CD14-positive monocyte (primary cell): ENCODE measurements at regions not wholly inside any gene's neighbourhood (a gene's known extent, or its start where the extent isn't known, plus 50 kb on each side); places are given as distances from the start of the nearest gene placed in this dataset.

Experiments
- DNase-seq, 3 donors: peaks; one replicate each; pipeline ENCODE4 v3.0.0-alpha.2; 2011 to 2022
- H2AFZ ChIP-seq: 2 replicates; pipeline ENCODE4 v1.6.0; 2012; ENCODE audit warnings: mild to moderate bottlenecking, low read depth, low read length, inconsistent platforms; ENCODE audit not compliant: insufficient read depth, poor library complexity, severe bottlenecking
- H3K27ac ChIP-seq, 2 donors: 1 replicate in 1 of 2; 2 replicates in 1 of 2; pipeline ENCODE4 v1.5.1; 2012 to 2013; ENCODE audit warnings: low read length in 2 of 2, control low read depth in 1 of 2, inconsistent platforms in 1 of 2, low read depth in 1 of 2, mild to moderate bottlenecking in 1 of 2
- H3K27me3 ChIP-seq, 2 donors: one replicate each; pipeline versions ENCODE4 v1.6.0 to v1.6.1; 2011 to 2013; ENCODE audit warnings: low read length in 2 of 2; ENCODE audit not compliant: control insufficient read depth in 2 of 2, insufficient read depth in 2 of 2
- H3K36me3 ChIP-seq, 2 donors: replicated peaks in 1 of 2; 1 replicate in 1 of 2; 2 replicates in 1 of 2; pipeline versions ENCODE4 v1.5.1 to v1.6.1; 2012 to 2013; ENCODE audit warnings: low read length in 2 of 2, control low read depth in 1 of 2, inconsistent platforms in 1 of 2, mild to moderate bottlenecking in 1 of 2; ENCODE audit not compliant: insufficient read depth in 2 of 2, control insufficient read depth in 1 of 2
- H3K4me1 ChIP-seq, 2 donors: 1 replicate in 1 of 2; 2 replicates in 1 of 2; pipeline versions ENCODE4 v1.5.1 to v1.6.1; 2012 to 2013; ENCODE audit warnings: low read length in 2 of 2, control low read depth in 1 of 2, inconsistent platforms in 1 of 2, mild to moderate bottlenecking in 1 of 2, moderate library complexity in 1 of 2; ENCODE audit not compliant: insufficient read depth in 2 of 2, control insufficient read depth in 1 of 2
- H3K4me2 ChIP-seq: replicated peaks from 2 replicates; pipeline ENCODE3; 2012; ENCODE audit warnings: low read length, moderate library complexity, mild to moderate bottlenecking; ENCODE audit not compliant: poor library complexity, severe bottlenecking; ENCODE audit errors: extremely low read depth
- H3K4me3 ChIP-seq, 3 experiments: fragments of 200-600 bp in 1 of 3; sonication (generic) in 1 of 3; replicated peaks in 1 of 3; 1 replicate in 2 of 3; 2 replicates in 1 of 3; pipeline ENCODE4 v1.5.1; 2011 to 2013; ENCODE audit warnings: low read length in 3 of 3, mild to moderate bottlenecking in 3 of 3, control low read depth in 2 of 3, low read depth in 2 of 3, inconsistent platforms in 1 of 3, moderate library complexity in 1 of 3
- H3K79me2 ChIP-seq: 2 replicates; pipeline ENCODE4 v1.6.0; 2012; ENCODE audit warnings: mild to moderate bottlenecking, control low read depth, inconsistent platforms, low read length, moderate library complexity; ENCODE audit not compliant: insufficient read depth
- H3K9ac ChIP-seq: 2 replicates; pipeline ENCODE4 v1.6.0; 2017; ENCODE audit warnings: low read length, mild to moderate bottlenecking; ENCODE audit not compliant: insufficient read depth, poor library complexity, severe bottlenecking
- H3K9me3 ChIP-seq, 2 donors: replicated peaks in 1 of 2; 1 replicate in 1 of 2; 2 replicates in 1 of 2; pipeline versions ENCODE4 v1.5.1 to v1.6.1; 2012 to 2013; ENCODE audit warnings: low read length in 2 of 2, control low read depth in 1 of 2; ENCODE audit not compliant: control insufficient read depth in 1 of 2, insufficient read depth in 1 of 2
- H4K20me1 ChIP-seq: 2 replicates; pipeline ENCODE4 v1.6.0; 2012; ENCODE audit warnings: mild to moderate bottlenecking, low read length, control low read depth, moderate library complexity; ENCODE audit not compliant: insufficient read depth
- H3K27ac Mint-ChIP-seq, 7 donors: one replicate each; pipeline ENCODE4 v1.8.0; 2020; ENCODE audit warnings: mild to moderate bottlenecking in 7 of 7, mixed read lengths in 7 of 7, moderate library complexity in 6 of 7, inconsistent platforms in 2 of 7
- H3K27me3 Mint-ChIP-seq, 3 donors: one replicate each; pipeline ENCODE4 v1.8.0; 2021 to 2022; ENCODE audit warnings: low read depth in 3 of 3, mild to moderate bottlenecking in 3 of 3, mixed read lengths in 3 of 3, moderate library complexity in 3 of 3, inconsistent platforms in 1 of 3
- H3K36me3 Mint-ChIP-seq, 2 donors: one replicate each; pipeline ENCODE4 v1.8.0; 2020; ENCODE audit warnings: mixed read lengths in 2 of 2, inconsistent platforms in 1 of 2, mild to moderate bottlenecking in 1 of 2
- H3K4me1 Mint-ChIP-seq: one replicate; pipeline ENCODE4 v1.8.0; 2020; ENCODE audit warnings: mild to moderate bottlenecking, mixed read lengths
- H3K4me3 Mint-ChIP-seq, 2 donors: one replicate each; pipeline ENCODE4 v1.8.0; 2020; ENCODE audit warnings: mild to moderate bottlenecking in 2 of 2, mixed read lengths in 2 of 2, moderate library complexity in 1 of 2
- H3K9me3 Mint-ChIP-seq, 7 donors: one replicate each; pipeline ENCODE4 v1.8.0; 2020 to 2022; ENCODE audit warnings: mixed read lengths in 7 of 7, mild to moderate bottlenecking in 6 of 7, moderate library complexity in 6 of 7, inconsistent platforms in 2 of 7
- CTCF ChIP-seq: fragments of 200-600 bp; IDR thresholded peaks from one replicate; pipeline ENCODE4 v1.8.0; 2022; ENCODE audit warnings: antibody characterized with exemption, mild to moderate bottlenecking
- WGBS: methylation state at CpG from one replicate; pipeline ENCODE4 v1.1.5; 2013; ENCODE audit warnings: missing lambda C conversion rate; ENCODE audit not compliant: insufficient coverage; 5-methylcytosine and 5-hydroxymethylcytosine counted together
- intact Hi-C, 2 donors: fragments of 100-400 bp; cut with micrococcal nuclease; formaldehyde crosslinking; loops; one replicate each; pipeline versions ENCODE4 v1.15.0 to v1.15.1; 2023

GRCh38 chr15:95662638-95663037 lies 667.9 kb upstream of the NR2F2 start:
- WGBS, result no CpG with 5 or more reads among the region's 1 CpG
- no peak overlapping the region for H2AFZ ChIP-seq
- Mint-ChIP-seq H3K9me3 (peaks cover 0 to 5% (median 0%) of the 10 kb centered on the region in 7 donors), H3K27ac (no peak overlapping the region), H3K4me1 (no peaks in the 10 kb centered on the region), H3K4me3 (no peak overlapping the region), H3K36me3 (no peaks in the 10 kb centered on the region), H3K27me3 (peaks cover 0 to 1% (median 0%) of the 10 kb centered on the region in 3 donors)
- H3K79me2 ChIP-seq, result no peaks in the 10 kb centered on the region
- no peak for TF ChIP-seq CTCF
- H4K20me1 ChIP-seq, result no peaks in the 10 kb centered on the region
- H3K4me3 ChIP-seq, result no peak overlapping the region
- no peak overlapping the region for H3K4me2 ChIP-seq
- no peak overlapping the region for H3K27ac ChIP-seq
- intact Hi-C loops, result no loop called here
- no peaks in the 10 kb centered on the region for H3K27me3 ChIP-seq
- no peaks in the 10 kb centered on the region for H3K9me3 ChIP-seq
- no peaks in the 10 kb centered on the region for H3K4me1 ChIP-seq
- H3K9ac ChIP-seq, result no peak overlapping the region
- H3K36me3 ChIP-seq, result no peaks in the 10 kb centered on the region
- DNase-seq, result no peak

- no peak overlapping the region for H3K4me3 Mint-ChIP-seq
- no peaks in the 10 kb centered on the region for H4K20me1 ChIP-seq
- H3K9me3 ChIP-seq, result no peaks in the 10 kb centered on the region
- H3K36me3 ChIP-seq, result no peaks in the 10 kb centered on the region
- no peaks in the 10 kb centered on the region for H3K79me2 ChIP-seq
- no peak overlapping the region for H3K4me2 ChIP-seq
- no peaks in the 10 kb centered on the region for H3K27me3 ChIP-seq
- H2AFZ ChIP-seq, result no peak overlapping the region
- TF ChIP-seq CTCF, result no peak
- intact Hi-C loops, result no loop called here
- no peak for DNase-seq
- H3K4me1 ChIP-seq, result no peaks in the 10 kb centered on the region
- H3K27ac ChIP-seq, result no peak overlapping the region
- H3K27me3 Mint-ChIP-seq, result peaks cover 0 to 3% (median 0%) of the 10 kb centered on the region in 3 donors
- H3K9me3 Mint-ChIP-seq, result peaks cover 0 to 4% (median 1%) of the 10 kb centered on the region in 7 donors
- H3K36me3 Mint-ChIP-seq, result no peaks in the 10 kb centered on the region
- no peak overlapping the region for H3K4me3 ChIP-seq
- no peak overlapping the region for H3K27ac Mint-ChIP-seq
- no peaks in the 10 kb centered on the region for H3K4me1 Mint-ChIP-seq
- no peak overlapping the region for H3K9ac ChIP-seq
- 40% methylated on average over 1 of the region's 6 CpGs for WGBS
Observed at GRCh38 chr15:95663156-95664100, 667.1 kb upstream of the NR2F2 start.
